ENCODE measurements at regions not wholly inside any gene's neighbourhood (a gene's known extent, or its start where the extent isn't known, plus 50 kb on each side); places are given as distances from the start of the nearest gene placed in this dataset.
A peak's percentile ranks its signal among the peaks of the same experiment; 100 is the strongest.

DNA sequence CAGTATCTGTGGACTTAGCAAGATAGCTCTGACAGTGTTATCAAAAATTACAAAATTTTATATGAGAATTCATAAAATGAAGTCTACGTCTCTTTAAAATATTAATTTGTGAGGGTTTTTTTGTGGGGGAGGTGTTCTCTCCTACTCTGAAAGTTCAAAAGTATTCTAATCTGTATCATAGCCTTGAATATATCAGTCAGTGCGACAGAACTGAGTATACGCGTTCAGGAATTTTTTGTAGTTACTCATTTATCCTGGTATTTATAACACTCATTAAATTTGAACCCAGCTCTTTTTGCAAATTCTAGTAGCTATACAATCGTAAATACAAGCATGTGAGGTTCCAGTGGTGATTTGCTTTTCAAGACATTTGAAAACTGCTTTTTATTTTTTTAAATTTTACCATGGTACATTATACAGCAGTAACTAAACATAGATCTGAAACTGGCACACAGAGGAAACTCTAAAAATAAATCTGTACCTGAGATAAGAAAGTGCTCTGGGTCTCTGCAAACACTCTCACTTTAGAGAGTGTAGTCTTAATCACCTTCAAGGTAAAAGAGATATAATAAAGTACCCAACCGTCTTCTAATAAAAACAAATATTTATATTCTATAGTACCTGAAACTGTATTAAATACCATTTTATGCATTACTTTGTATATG is 178.4 kb upstream of the ADAMTS5 start:
- POLR2A ChIA-PET, result no interaction called here
- no peaks in the 10 kb centered on the region for H3K27me3 ChIP-seq (ENCODE audit: control insufficient read depth, insufficient read depth, low read length)
- CTCF ChIA-PET, result no interaction called here

DNA sequence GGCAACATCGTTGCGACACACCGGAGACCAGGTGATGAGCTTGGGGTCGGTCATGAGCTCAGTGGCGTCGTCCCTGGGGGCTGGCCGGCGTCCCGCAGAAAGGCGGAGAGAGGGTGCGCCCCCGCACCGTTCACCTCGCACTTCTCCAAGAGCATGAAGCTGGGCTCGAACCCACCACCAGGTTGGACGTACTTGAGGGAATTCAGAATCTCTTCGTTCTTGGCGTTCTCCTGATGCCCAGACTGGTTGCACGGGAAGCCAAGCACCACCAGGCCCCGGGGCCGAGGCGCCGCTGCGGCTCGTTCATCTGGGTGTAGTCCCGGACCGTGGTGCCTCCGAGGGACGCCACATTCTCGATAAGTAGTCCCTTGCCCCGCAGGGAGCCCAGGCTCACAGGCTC is 176.6 kb upstream of the ADAMTS5 start:
- CTCF ChIA-PET, result no interaction called here
- H3K27ac ChIP-seq (ENCODE audit: low read depth, low read length), result no peak overlapping the region
- TF ChIP-seq, protein P1, sequence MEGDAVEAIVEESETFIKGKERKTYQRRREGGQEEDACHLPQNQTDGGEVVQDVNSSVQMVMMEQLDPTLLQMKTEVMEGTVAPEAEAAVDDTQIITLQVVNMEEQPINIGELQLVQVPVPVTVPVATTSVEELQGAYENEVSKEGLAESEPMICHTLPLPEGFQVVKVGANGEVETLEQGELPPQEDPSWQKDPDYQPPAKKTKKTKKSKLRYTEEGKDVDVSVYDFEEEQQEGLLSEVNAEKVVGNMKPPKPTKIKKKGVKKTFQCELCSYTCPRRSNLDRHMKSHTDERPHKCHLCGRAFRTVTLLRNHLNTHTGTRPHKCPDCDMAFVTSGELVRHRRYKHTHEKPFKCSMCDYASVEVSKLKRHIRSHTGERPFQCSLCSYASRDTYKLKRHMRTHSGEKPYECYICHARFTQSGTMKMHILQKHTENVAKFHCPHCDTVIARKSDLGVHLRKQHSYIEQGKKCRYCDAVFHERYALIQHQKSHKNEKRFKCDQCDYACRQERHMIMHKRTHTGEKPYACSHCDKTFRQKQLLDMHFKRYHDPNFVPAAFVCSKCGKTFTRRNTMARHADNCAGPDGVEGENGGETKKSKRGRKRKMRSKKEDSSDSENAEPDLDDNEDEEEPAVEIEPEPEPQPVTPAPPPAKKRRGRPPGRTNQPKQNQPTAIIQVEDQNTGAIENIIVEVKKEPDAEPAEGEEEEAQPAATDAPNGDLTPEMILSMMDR (IDR thresholded peaks at IDR 0.05; ENCODE audit: low read depth, low read length), result no peak
- H3K9me3 ChIP-seq (ENCODE audit: control insufficient read depth, insufficient read depth, low read length), result peaks cover 8% of the 10 kb centered on the region; the same call in 1 of the 2 replicates
- no peaks in the 10 kb centered on the region for H3K27me3 ChIP-seq (ENCODE audit: control insufficient read depth, insufficient read depth, low read length)
- no peak overlapping the region for H3K4me3 ChIP-seq (ENCODE audit: low read depth, low read length)
- no peak for DNase-seq (ENCODE audit: low read depth, low spot score)
- POLR2A ChIA-PET, result no interaction called here

More for the DNA sequence above, 178.4 kb upstream of the ADAMTS5 start:
- Histone ChIP-seq H3K27ac (ENCODE audit: low read depth, low read length) (no peak overlapping the region), H3K4me3 (ENCODE audit: low read depth, low read length) (no peak overlapping the region), H3K9me3 (ENCODE audit: control insufficient read depth, insufficient read depth, low read length) (peaks cover 8% of the 10 kb centered on the region; the same call in 1 of the 2 replicates)
- DNase-seq (ENCODE audit: low read depth, low spot score), result no peak
- TF ChIP-seq, protein P1 (IDR thresholded peaks at IDR 0.05; ENCODE audit: low read depth, low read length), result no peak

DNA sequence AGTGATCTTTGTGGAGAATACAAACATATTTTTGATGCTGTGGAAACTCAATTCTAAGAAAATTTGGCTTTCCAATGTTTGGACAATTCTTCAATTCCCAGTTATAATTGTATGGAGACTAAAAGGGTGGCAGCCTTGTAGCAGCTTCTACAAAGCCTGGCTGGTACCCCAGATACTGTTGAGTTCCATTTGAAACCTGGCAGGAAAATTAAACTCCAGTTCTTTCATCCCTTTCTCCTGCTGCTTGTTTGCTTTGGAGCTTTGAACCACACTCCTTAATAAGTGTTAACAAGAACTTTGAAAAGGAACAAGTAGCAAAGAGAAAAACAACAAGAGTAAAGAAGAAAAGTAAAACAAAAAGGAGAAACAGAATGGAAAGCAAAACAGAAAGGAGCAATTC is 172.6 kb upstream of the ADAMTS5 start:
- CTCF ChIA-PET, result no interaction called here
- POLR2A ChIA-PET, result no interaction called here
- no peak overlapping the region for H3K4me3 ChIP-seq (ENCODE audit: low read depth, low read length)
- H3K27me3 ChIP-seq (ENCODE audit: control insufficient read depth, insufficient read depth, low read length), result no peaks in the 10 kb centered on the region
- peaks cover 8% of the 10 kb centered on the region; the same call in 1 of the 2 replicates for H3K9me3 ChIP-seq (ENCODE audit: control insufficient read depth, insufficient read depth, low read length)
- H3K27ac ChIP-seq (ENCODE audit: low read depth, low read length), result no peak overlapping the region
- DNase-seq (ENCODE audit: low read depth, low spot score), result no peak
- TF ChIP-seq, protein P1 (IDR thresholded peaks at IDR 0.05; ENCODE audit: low read depth, low read length), result no peak

DNA sequence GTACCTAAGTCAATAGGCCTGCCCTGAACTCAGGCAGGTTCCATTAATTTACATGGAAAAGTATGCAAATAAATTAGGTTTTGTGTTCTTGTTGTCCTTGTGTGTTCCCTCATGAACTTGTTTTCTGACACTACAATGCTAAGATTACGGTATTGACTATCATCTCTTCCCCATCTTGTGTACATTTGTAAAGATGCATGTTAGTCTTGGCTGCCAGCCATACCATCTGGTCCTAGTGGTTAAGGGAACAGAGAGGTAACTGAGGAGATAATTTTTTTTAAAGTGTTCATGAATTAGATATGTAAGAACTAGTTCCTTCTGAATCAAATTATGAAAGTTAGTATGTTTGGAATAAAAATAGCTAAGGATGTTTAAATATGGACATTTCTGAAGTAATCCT is 167.6 kb upstream of the ADAMTS5 start:
- ChIA-PET CTCF (no interaction called here), POLR2A (no interaction called here)
- no peak overlapping the region for H3K4me3 ChIP-seq (ENCODE audit: low read depth, low read length)
- DNase-seq (ENCODE audit: low read depth, low spot score), result no peak
- H3K27me3 ChIP-seq (ENCODE audit: control insufficient read depth, insufficient read depth, low read length), result no peaks in the 10 kb centered on the region
- TF ChIP-seq, protein P1 (IDR thresholded peaks at IDR 0.05; ENCODE audit: low read depth, low read length), result no peak
- H3K9me3 ChIP-seq (ENCODE audit: control insufficient read depth, insufficient read depth, low read length), result no peaks in the 10 kb centered on the region
- no peak overlapping the region for H3K27ac ChIP-seq (ENCODE audit: low read depth, low read length)

DNA sequence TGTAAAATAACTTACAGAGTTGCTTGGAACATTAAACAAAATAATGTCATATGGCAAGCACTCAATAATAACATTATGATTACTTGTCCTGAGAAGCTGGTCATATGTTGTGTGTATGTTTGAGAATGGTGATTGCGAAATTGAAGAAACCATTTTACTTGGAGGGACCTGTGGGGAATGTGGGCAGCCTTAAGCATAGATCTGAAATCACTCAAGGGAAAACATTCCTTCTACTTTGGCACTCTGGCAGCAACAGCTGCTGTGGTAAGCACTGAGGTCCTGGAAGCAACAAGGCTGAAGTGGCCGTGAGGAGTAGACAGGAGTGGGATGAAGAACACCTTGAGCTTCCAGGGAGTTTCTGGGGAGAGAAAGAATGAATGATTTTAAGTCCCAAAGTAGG is 165.4 kb upstream of the ADAMTS5 start:
- Histone ChIP-seq H3K27me3 (ENCODE audit: control insufficient read depth, insufficient read depth, low read length) (no peaks in the 10 kb centered on the region), H3K27ac (ENCODE audit: low read depth, low read length) (no peak overlapping the region), H3K9me3 (ENCODE audit: control insufficient read depth, insufficient read depth, low read length) (no peaks in the 10 kb centered on the region), H3K4me3 (ENCODE audit: low read depth, low read length) (no peak overlapping the region)
- ChIA-PET CTCF (no interaction called here), POLR2A (interaction anchor here (1.0 to 1.1 kb wide), 2 partner anchors 93 to 165 kb away, joined by 3 read pairs; partner anchors contain the start of gene ADAMTS5)
- DNase-seq (ENCODE audit: low read depth, low spot score), result peak; percentile 51
- TF ChIP-seq, protein P1 (IDR thresholded peaks at IDR 0.05; ENCODE audit: low read depth, low read length), result no peak
